ENCODE measurements at regions not wholly inside any gene's neighbourhood (a gene's known extent, or its start where the extent isn't known, plus 50 kb on each side); places are given as distances from the start of the nearest gene placed in this dataset.

DNA sequence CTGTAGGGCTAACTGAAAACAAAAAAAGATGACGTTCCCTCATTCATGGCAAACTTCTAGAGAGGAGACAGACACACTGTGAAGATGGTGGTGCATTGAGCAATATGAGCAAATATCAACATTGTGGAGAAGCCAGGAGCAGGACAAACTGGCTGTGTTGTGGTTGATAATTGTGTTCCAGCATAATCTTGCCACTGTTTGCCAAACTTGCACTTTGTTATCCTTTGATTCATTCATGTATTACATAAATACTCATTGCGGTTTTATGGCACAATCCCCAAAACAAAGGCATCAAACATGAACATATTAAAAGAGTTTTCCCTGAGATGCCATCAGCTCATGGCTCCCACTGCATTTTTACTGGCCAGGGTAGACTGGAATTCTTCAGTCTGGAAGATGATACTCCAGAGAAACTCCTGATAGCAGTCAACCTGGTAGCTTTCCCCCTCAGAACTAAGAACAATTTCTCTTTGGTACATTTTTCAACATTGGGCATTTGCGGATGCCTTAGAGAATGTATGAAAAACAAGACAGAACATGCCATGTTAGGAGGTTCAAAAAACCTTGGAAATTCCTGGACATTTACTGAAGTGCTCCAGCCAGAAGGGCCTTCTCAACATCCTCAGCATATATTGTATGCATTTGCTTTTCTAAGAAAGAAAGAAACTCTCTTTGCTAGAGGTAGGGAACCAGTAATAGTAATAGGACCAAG, 487.4 kb upstream of the CELF4 start:
- no peak for DNase-seq

DNA sequence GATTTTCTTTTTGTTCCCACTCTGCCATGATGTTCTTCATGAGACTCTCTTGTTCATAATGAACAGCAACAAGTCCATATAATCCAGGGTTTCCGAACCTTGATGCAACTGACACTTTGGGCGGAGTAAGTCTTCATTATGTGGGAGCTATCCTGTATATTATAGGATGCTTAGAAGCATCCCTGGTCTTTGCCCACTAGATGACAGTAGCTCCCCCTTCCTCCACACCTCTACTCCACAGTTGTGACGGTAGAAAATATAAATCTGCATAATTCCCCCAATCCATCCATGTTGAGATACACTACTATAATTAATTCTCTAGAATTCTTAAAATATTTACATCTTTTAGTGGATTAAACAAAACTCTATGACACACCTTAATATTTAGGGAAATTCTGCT, 482.2 kb upstream of the CELF4 start:
- DNase-seq = no peak

DNA sequence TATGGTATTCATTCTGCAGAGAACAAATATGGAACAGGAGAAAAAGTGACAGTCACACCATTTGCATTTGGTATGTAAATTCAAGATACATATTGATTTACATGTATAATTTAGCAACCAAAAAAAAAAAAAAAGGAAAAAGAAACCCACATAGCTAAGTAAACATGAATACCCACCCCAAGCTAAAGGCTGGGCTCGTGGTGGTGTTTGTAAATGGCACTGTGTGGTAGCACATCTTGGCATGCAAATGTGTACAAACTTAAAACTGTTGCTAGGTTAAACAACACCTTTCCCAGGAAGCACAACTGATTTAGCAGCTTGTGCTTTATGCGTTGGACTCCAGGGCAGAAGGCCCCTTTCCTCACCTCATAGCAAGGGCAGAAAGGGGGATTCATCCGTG, 481.1 kb upstream of the CELF4 start:
- no peak for DNase-seq

DNA sequence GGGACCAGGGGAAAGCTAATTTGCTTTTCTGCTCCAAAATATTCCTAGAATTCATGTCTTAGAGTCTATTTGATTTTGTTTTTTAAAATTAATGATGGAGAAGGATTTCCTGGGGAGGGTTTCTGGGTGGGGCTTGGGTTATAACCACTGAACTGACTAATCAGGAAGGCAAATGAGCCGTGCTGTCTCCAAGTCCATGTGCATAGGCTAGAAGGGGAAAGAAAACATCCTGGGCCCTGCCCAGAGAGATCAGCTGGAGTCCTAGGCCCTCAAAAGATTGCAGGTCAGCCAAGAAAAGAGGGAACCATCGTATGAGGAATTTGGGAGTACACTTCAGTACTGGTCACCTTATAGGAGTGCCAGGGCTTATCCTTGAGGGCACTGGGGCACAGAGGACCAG, 480.2 kb upstream of the CELF4 start:
- no peak for DNase-seq

DNA sequence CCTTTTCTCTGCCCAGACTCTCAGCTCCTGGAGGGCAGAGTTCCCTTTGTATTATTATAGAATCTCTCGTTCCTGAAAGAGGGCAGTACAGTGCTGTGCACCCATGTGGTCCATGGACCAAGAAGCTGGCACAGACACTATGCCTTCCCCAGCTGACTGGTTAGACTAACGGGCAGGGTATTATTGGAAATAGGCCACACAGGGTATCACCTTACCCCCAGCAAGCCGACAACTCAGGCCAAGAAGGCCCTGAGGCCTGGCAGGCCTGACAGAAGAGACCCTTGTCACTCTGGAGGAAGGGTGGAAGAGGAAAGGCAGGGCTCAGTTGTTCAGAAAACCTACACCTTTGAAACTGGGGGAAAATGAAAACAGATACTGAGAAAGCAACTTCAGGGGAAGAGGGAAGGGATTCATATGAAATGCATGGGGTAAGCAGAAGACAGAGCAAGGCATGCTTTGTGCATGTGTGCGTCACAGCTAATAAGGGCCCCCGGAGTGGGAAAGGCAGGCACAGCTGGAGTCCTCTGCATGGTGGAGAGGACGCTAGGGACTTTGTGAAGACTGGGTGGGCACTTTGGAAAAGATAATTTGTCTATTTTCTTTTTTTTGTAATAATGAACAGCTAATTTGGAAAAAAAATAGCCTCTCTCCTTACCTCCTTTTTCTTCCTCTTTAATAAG, 476.8 kb upstream of the CELF4 start:
- DNase-seq = no peak

DNA sequence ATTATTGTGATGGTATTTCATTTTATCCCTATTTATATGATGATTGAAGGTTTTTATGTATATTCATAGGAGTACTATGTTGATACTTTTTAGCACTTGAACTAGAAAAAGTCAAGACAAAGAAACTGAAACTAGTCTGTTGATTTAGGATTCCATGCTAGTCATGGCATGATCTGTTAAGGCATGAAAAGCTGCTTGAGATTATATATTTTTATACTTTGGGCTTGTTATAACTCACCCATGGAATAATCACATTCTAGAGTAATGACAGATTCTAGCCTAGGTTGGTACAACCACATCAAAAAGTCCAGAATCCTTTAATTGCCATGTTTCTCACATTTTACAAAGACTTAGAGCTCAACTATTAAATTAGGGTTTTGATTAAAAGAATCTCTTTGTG, 472.6 kb upstream of the CELF4 start:
- no peak for DNase-seq

DNA sequence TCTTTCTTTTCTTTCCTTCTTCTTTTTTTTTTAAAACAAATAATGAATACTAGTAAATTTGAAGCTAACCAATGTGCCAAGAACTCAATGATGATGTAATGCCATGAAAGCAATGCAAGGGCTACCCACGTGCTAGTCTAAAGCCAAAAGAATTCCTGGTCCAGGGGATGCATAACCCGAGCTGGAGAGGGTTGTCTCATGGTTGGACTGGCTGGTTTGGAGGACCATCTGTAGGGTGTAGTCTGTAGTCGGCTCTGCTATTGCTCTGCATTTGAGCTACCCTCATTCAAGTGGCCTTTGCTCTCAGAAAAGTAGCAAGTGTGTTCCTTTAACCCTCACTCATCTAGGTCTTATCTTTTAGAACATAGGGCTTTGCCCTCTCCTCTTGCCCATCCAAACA, 469.6 kb upstream of the CELF4 start:
- no peak for DNase-seq

DNA sequence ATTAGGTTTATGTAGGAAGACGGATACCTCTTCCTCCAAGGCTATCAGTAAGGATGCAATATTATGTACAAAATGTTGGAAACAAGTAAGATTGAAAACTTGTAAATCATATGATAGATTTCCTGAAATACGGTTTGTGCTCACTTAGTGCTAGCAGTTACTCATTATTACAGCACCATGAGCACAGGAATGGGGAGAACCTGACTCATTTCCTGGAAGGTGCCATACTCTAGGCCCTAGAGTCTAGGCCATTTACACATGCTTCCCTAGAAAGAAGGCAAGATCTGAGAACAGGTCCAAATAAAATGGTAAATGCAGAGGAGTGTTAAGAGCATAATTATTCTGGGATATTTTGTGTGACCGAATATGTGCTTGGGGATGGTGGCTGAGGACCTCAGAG, 467.7 kb upstream of the CELF4 start:
- DNase-seq = no peak

DNA sequence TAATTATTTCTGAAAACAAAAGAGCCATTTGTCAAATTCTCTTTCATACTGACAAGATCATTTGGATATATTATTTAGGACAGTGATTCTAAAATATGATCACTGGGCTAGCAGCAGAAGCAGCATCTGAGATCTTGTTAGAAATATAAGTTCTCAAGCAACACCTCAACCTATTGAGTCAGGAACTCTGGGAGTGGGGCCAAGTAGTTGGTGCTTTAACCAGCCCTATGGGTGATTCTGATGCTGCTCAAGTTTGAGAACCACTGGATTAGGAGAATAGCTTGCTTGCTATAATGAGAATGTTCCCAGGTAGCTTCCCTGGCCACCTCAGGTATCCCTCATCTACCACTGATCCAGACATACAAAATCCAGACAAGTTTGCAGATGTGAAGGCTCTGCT, 466.9 kb upstream of the CELF4 start:
- no peak for DNase-seq

DNA sequence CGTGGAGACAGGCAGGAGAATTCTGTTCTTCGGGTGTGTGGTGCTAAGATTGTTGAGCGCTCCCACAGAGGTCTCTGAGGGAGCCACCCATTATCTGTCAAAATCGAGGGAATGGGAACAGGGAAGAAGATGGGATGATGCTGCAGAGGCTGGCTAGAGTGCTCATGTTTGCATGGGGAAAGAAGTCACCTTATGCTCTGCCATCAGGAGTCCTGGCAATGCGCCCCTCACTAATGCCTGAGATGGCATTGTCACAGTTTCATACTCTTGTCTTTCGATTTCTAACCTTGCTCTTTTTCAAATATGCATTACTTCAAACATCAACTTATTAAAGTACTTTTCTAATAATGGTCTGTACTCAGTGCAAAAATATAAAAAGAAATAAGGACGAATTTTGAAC, 463.3 kb upstream of the CELF4 start:
- DNase-seq = no peak

DNA sequence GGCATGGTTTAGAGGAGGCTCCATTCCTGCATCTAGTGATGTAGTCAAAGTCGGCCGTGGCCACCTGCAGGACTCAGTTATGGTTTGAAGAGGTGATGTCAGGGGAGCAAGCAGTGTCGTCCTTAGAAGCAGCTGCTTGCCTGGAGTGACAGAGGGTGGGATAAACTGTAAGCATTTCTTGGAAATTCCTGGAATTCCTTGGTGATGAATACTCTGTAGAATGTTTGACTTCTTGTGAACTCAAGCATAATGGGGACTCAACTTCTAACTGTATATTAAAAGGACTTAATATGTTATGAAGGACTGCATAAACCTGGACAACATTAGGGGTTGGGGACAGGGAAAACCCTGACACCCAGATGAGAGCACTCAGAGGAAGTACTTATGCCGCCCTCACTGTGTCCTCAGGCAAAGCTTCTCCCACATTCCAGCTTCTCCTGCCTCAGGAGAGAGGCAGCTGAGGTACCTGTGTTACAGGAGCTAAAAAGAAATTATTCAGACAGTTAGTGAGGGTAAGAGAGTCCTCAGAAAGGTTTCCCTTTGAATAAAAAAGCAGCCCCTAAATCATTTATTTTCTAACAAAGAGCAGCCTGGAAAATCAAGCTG, 459.9 kb upstream of the CELF4 start:
- DNase-seq = no peak

DNA sequence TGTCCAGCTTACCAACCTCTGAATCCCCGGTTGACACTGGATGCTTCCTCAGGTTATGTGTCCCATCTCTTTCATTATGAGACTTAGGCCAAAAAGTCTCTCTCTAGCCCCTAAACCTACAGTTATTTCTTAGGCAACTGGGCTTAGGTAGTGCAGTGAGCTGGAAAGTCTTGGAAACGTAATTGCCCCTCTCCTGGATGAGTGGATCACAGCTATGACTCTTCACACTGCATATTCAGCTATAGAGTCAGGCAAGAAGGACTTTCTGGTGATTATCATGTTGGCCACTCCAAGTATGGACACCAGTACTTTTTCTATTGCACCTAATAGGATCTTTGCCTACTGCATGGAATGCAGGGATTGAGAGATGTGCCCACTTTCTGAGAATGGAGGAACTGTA, 458.3 kb upstream of the CELF4 start:
- DNase-seq = no peak

DNA sequence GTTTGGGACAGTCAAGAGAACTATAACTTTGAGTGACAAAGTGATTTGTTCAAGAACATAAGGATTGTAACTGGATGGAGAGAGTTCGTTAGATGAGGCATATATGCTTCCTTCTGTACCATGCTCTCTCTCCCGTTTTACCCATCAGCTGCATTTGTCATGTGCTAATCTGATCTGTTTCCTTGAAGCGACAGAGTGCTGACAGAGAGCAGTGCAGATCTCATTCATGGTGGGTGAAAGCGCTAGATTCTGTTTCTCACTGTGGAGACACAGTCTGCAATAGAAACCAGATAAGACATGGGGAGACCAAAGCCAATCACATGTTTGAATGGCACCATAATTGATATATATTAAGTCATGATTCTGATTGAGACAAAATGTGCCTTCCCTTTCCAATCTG, 456.6 kb upstream of the CELF4 start:
- no peak for DNase-seq

DNA sequence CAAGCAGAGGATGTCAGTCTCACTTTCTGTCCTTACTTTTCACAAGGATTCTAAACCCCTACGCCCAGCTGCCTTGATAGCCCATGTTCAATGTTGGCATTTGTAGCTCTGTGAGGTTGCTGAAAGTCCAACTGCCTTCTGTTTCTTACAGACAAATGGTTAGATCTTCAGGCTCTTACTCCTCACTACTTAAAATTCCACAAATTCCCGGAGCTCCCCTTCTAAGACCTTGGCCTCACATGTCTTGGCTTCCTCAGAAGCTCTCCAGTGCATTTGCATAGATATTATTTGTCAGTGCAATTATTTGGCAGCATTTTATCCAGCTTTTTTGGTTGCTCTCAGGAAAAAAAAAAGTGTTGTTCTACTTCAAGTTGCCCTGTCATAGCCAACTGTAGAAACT, 453.7 kb upstream of the CELF4 start:
- DNase-seq = no peak

DNA sequence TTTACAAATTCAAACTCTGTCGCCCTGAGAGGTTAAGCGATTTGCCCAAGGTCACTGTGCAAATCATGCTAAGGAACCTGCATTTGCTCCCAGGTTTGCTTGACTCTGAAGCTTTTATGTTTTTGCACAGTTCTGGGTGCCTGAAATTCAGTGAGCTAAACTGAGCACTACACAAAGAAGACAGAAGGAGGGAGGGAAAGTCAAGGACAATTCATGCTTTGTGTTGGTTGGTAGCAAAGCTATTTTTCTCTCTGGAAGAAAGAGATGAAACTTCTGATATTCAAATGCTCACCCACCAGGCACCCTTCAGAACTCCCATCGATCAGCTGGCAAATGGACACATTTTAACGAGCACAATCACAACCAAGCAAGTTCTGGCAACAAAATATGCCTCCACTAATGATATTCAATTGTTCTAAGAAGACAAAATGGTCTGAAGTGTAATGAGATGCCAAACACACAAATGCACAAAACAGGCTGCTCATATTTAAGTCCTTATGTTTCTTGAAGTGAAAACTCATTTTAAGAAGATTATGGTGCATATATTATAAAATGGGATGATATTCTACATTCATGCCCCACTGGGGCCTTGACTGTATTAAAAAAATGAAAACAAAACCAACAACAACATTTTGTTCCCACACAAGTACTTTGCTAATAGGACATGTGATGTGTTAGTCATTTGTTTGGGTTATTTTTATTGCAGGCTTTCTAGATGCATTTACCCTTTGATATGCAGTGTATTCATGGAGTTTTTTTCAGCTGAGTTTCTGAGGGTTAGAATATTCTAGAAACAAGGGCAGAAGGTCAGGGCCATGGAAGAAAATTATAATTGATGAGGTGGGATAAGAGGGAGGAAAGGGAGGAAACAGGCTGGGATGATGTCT, 445.6 kb upstream of the CELF4 start:
- no peak for DNase-seq

DNA sequence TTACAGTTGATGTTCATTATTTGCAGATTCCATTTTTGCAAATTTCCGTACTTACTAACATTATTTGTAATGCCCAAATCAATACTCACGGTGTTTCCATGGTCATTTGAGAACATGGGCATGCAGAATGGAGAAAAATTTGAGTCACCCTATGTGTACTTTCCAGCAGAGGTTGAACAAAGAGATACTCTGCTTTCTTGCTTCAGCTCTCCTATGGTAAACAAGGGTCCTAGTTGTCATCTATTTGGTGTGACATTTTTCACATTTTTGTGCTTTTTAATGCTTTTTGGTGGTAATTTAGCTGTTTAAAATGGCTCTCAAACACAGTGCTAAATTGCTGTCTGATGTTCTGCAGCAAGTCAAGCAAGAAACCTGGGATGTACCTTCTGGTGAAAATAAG, 444.4 kb upstream of the CELF4 start:
- DNase-seq = no peak

DNA sequence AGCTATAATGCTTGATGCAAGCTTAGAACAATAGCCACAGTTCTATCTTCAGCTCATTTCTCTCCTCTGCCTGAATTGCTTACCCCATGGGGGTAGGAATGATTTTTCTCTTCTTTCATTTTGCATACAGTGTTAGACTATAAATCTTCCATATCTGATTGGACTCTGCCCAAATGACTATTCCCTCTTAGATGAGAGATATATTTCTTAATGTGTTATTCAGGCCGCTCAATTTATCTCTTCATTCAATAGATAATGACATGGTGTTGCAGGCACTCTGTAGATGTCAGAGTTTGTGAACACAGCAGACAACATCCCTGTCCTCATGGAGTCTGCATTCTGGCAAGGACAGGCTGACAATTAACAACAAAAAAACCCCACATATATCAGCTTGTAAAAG, 443.7 kb upstream of the CELF4 start:
- DNase-seq = no peak

DNA sequence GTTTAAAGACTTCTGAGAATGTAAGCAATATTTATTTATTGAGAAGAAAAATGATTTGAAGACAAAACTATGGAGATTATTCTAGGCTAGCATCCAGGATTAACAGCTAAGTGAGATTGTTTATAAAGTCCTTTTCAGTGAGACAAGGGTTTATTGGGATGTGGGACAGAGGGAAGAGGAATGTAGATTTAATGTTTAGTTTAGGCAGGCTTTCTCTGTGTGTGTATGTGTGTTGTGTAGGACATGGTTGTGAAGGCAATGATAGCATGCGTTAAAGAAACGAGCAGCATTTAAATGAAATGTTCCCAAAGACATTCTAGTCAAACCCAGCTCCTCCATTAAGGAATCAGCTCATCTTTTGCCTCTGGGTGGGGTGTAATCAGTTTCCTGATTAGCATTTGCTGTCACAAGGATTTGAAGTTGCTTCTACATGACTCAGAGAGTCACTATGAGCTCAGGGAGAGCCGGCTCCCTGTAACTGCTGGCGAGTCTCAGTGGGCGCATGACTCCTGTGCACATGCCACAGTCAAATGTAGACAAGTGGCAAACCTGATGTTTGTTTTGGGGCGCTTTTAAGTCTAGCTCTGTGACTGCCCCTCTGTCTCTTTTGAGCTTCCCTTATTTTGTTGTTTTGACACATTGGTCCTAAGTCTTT, 442.2 kb upstream of the CELF4 start:
- DNase-seq = no peak

DNA sequence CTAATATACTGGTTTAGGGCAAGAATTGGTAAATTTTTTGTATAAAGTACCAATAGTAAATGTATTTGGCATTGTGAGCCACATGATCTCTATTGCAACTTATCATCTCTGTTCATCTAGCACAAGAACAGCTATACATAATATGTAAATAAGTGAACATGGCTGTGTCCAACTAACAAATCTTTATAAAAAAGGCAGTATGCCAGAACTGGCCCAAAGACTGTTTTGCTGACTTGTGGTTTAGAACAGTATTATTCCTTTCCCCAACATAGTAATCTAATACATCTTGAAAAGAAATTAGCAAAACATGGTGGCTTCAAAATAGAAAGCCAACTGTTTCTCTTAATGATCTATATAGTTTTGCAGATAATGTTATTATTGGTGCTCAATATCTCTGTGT, 441.4 kb upstream of the CELF4 start:
- no peak for DNase-seq

DNA sequence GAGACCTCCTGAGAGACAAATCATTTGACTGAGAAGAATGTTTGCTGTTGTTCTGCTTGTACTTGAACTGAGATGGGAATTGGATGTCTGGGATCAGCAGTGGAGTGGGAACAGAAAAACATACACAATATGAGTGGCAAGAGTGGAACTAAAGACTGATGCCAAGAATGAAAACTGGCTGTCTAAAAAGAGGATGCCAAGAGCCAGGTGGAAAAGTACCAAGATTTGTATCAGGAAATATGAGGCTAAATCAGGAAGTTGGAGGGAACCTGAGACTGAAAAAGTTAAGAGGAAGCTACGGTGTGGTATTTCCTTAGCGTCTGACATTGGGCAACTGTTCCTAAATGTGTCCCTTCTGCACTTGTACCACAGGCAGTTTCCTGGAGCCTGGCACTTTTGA, 440.9 kb upstream of the CELF4 start:
- DNase-seq = no peak

DNA sequence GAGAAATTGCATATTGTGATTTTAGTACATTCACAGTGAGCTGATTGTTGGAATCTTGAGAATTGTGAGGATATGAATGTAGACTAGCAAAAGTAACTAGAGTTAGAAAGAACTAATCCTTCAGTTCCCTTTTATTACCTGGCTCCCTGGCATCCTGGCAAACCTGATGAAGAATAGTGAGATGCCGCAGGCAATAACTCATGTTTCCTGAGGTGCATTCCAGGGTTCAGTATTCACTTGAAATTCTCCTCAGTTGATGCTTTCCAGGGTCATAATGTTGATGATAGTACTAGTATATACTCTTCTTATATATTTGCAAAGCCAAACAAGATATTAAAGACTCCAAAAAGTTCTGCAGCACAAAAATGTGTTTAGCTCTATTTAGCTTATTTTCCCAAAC, 432.1 kb upstream of the CELF4 start:
- no peak for DNase-seq

DNA sequence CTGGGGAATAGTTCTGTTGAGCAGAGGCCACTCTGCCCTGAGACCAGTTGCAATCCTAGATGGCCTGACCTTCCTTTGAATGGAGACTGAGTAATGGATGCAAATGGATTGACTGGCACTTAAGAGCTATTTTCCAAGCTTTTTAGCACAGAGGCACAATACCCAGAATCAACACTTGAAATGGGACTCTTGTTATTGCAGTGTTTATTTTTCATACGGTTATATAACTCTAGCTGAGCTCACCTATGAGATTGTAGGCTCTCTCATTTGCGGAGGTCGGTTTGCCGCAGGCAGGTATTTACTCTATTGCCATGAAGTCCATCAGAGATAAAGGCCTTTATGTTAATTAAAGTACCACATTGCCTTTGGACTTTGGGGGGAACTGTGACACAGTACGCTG, 422.3 kb upstream of the CELF4 start:
- DNase-seq = no peak

DNA sequence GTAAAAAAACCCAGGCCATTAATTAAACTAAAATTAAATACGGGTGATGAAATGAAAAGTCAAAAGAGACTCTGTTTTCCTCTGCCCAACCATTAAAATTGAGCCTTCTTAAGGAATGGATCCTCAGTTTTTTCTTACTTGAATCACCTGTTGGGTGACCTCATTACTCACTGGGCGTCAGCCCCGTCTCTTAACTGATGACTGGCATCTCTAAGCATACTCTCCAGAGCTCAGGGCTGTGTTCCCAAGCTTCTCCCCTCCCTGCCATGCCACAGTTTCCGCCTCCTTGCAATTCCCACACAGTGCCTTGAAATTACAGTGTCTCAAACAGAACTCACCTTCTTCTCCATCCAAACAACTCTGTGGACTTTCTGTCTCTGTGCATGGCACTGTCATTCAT, 421.1 kb upstream of the CELF4 start:
- no peak for DNase-seq

Data from stimulated activated CD4-positive, alpha-beta T cell treated with anti-CD3 and anti-CD28 coated beads, Interleukin-1b, Interleukin-23, amount 100 ng/mL, for 48 hours (primary cell).